ENCODE measurements at regions not wholly inside any gene's neighbourhood (a gene's known extent, or its start where the extent isn't known, plus 50 kb on each side); places are given as distances from the start of the nearest gene placed in this dataset.

- Mint-ChIP-seq H3K4me3 (no peak overlapping the region), H3K36me3 (ENCODE audit: low read depth) (no peaks in the 10 kb centered on the region), H3K27me3 (ENCODE audit: low read depth, poor library complexity) (peaks cover 9% of the 10 kb centered on the region), H3K27ac (no peak overlapping the region), H3K4me1 (peaks cover 19% of the 10 kb centered on the region), H3K9me3 (peaks cover 6% of the 10 kb centered on the region)
- no peak for DNase-seq
- no peak for TF ChIP-seq CTCF (IDR thresholded peaks at IDR 0.05)
Observed at GRCh38 chr4:18201885-18202284, 180.3 kb upstream of the LCORL start.

- TF ChIP-seq CTCF (IDR thresholded peaks at IDR 0.05): no peak
- peaks cover 19% of the 10 kb centered on the region for H3K4me1 Mint-ChIP-seq
- peaks cover 9% of the 10 kb centered on the region for H3K27me3 Mint-ChIP-seq (ENCODE audit: low read depth, poor library complexity)
- H3K36me3 Mint-ChIP-seq (ENCODE audit: low read depth): no peaks in the 10 kb centered on the region
- peaks cover 6% of the 10 kb centered on the region for H3K9me3 Mint-ChIP-seq
- no peak overlapping the region for H3K4me3 Mint-ChIP-seq
- no peak for DNase-seq
- no peak overlapping the region for H3K27ac Mint-ChIP-seq
Observed at GRCh38 chr4:18198653-18199052, 177.1 kb upstream of the LCORL start.

GRCh38 chr4:18197467-18197866, 175.9 kb upstream of the LCORL start:
- Mint-ChIP-seq H3K27me3 (ENCODE audit: low read depth, poor library complexity) (peaks cover 9% of the 10 kb centered on the region), H3K4me3 (no peak overlapping the region), H3K9me3 (peaks cover 6% of the 10 kb centered on the region), H3K36me3 (ENCODE audit: low read depth) (no peaks in the 10 kb centered on the region), H3K27ac (no peak overlapping the region), H3K4me1 (peaks cover 19% of the 10 kb centered on the region)
- TF ChIP-seq CTCF (IDR thresholded peaks at IDR 0.05): no peak
- DNase-seq: no peak

- H3K36me3 Mint-ChIP-seq (ENCODE audit: low read depth): no peaks in the 10 kb centered on the region
- H3K27ac Mint-ChIP-seq: no peak overlapping the region
- peaks cover 12% of the 10 kb centered on the region for H3K27me3 Mint-ChIP-seq (ENCODE audit: low read depth, poor library complexity)
- no peak for TF ChIP-seq CTCF (IDR thresholded peaks at IDR 0.05)
- no peak overlapping the region for H3K4me3 Mint-ChIP-seq
- H3K9me3 Mint-ChIP-seq: no peaks in the 10 kb centered on the region
- H3K4me1 Mint-ChIP-seq: no peaks in the 10 kb centered on the region
- no peak for DNase-seq
Observed at GRCh38 chr4:18194278-18194677, 172.7 kb upstream of the LCORL start.

- Mint-ChIP-seq H3K4me1 (no peaks in the 10 kb centered on the region), H3K9me3 (no peaks in the 10 kb centered on the region), H3K4me3 (no peak overlapping the region), H3K36me3 (ENCODE audit: low read depth) (no peaks in the 10 kb centered on the region), H3K27me3 (ENCODE audit: low read depth, poor library complexity) (peaks cover 12% of the 10 kb centered on the region), H3K27ac (no peak overlapping the region)
- DNase-seq: no peak
- TF ChIP-seq CTCF (IDR thresholded peaks at IDR 0.05): no peak
Observed at GRCh38 chr4:18192901-18193300, 171.3 kb upstream of the LCORL start.

GRCh38 chr4:18185491-18185890, 163.9 kb upstream of the LCORL start:
- Mint-ChIP-seq H3K27ac (no peak overlapping the region), H3K9me3 (no peaks in the 10 kb centered on the region), H3K27me3 (ENCODE audit: low read depth, poor library complexity) (no peaks in the 10 kb centered on the region), H3K36me3 (ENCODE audit: low read depth) (no peaks in the 10 kb centered on the region), H3K4me3 (no peak overlapping the region), H3K4me1 (peaks cover under 1% of the 10 kb centered on the region)
- TF ChIP-seq CTCF (IDR thresholded peaks at IDR 0.05): no peak
- no peak for DNase-seq
